Chondrocyte (in vitro differentiated cells): ENCODE measurements at regions not wholly inside any gene's neighbourhood (a gene's known extent, or its start where the extent isn't known, plus 50 kb on each side); places are given as distances from the start of the nearest gene placed in this dataset.
A peak's percentile ranks its signal among the peaks of the same experiment; 100 is the strongest.

Experiments used
- DNase-seq: peaks from one replicate; pipeline ENCODE4 v3.0.0; 2021; ENCODE audit warnings: mixed read lengths, low spot score
- H3K27ac Mint-ChIP-seq: one replicate; pipeline ENCODE4 v1.8.0; 2021; ENCODE audit warnings: mild to moderate bottlenecking, moderate library complexity, mixed read lengths; ENCODE audit not compliant: unreplicated experiment
- H3K27me3 Mint-ChIP-seq: 2 replicates; pipeline ENCODE4 v1.8.0; 2021; ENCODE audit warnings: low read depth, mixed read lengths
- H3K36me3 Mint-ChIP-seq: 2 replicates; pipeline ENCODE4 v1.8.0; 2021; ENCODE audit warnings: low read depth, mixed read lengths
- H3K4me1 Mint-ChIP-seq: 2 replicates; pipeline ENCODE4 v1.8.0; 2021; ENCODE audit warnings: low read depth, mild to moderate bottlenecking, mixed read lengths
- H3K4me3 Mint-ChIP-seq: one replicate; pipeline ENCODE4 v1.8.0; 2021; ENCODE audit warnings: mild to moderate bottlenecking, moderate library complexity, mixed read lengths; ENCODE audit not compliant: unreplicated experiment
- H3K9me3 Mint-ChIP-seq: 2 replicates; pipeline ENCODE4 v1.8.0; 2021; ENCODE audit warnings: low read depth, mixed read lengths
- TF ChIP-seq, protein P1 (sequence below): fragments of 200-600 bp; sonication (generic); IDR thresholded peaks from 2 replicates; pipeline ENCODE4 v1.5.0; 2021; ENCODE audit warnings: antibody characterized with exemption, mild to moderate bottlenecking, moderate library complexity

DNA sequence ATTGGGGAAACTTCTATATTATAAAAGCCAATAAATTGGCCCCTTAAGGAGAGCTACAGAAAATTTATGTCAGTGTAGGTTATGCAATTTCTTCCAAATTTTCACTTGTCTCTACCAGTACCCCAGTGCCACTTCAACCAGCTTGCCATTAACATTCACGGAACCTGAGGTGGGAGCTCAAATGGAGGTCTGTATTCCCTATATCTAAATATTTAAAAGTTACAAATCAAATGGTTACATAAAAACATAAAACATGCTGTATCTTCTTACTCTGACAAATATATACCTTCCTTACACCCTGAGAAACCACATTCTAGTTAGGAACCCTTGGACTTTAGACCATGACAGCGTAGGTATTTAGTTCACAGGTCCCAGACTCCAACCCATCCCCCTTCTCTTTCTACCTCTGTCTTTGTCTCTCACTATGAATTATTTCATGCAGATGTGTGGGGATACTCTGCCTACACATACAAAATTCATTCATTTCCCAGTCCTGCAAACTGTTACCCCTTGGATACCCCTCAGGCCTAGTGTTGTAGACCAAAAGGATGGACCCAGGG, 127.8 kb upstream of the PMFBP1 start:
- Mint-ChIP-seq H3K9me3 (peaks cover 2% of the 10 kb centered on the region), H3K36me3 (peaks cover 1% of the 10 kb centered on the region), H3K27ac (peak overlapping the region; percentile 49), H3K4me3 (no peak overlapping the region), H3K27me3 (no peaks in the 10 kb centered on the region), H3K4me1 (peaks cover 8% of the 10 kb centered on the region)
- TF ChIP-seq, protein P1, sequence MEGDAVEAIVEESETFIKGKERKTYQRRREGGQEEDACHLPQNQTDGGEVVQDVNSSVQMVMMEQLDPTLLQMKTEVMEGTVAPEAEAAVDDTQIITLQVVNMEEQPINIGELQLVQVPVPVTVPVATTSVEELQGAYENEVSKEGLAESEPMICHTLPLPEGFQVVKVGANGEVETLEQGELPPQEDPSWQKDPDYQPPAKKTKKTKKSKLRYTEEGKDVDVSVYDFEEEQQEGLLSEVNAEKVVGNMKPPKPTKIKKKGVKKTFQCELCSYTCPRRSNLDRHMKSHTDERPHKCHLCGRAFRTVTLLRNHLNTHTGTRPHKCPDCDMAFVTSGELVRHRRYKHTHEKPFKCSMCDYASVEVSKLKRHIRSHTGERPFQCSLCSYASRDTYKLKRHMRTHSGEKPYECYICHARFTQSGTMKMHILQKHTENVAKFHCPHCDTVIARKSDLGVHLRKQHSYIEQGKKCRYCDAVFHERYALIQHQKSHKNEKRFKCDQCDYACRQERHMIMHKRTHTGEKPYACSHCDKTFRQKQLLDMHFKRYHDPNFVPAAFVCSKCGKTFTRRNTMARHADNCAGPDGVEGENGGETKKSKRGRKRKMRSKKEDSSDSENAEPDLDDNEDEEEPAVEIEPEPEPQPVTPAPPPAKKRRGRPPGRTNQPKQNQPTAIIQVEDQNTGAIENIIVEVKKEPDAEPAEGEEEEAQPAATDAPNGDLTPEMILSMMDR: no peak
- DNase-seq: no peak

DNA sequence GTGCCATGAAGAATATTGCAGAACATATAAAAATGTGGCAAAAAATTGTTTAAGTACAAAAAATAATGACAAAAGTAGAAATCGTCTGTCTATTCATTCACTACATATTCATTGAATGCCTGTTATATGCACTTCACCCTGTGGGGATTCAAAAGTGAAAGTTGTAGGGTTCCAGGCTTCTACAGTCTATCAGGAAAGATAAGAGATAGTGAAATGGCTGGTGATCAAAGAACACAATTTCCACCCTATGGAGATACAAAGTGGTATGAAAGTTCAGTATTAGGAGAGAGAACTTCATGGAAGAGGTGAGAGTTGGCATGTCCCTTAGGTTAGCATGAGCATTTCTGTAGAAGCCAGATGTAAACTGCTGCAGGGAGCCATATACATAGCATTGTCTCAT, 127.0 kb upstream of the PMFBP1 start:
- H3K36me3 Mint-ChIP-seq: peaks cover 1% of the 10 kb centered on the region
- DNase-seq: no peak
- no peak overlapping the region for H3K4me3 Mint-ChIP-seq
- no peaks in the 10 kb centered on the region for H3K9me3 Mint-ChIP-seq
- peaks cover 8% of the 10 kb centered on the region for H3K4me1 Mint-ChIP-seq
- no peaks in the 10 kb centered on the region for H3K27me3 Mint-ChIP-seq
- TF ChIP-seq, protein P1: no peak
- no peak overlapping the region for H3K27ac Mint-ChIP-seq

GRCh38 chr16:72295914-72296313, 124.0 kb upstream of the PMFBP1 start:
- TF ChIP-seq, protein P1: no peak
- H3K4me3 Mint-ChIP-seq: no peak overlapping the region

GRCh38 chr16:72291531-72291981, 119.6 kb upstream of the PMFBP1 start:
- Mint-ChIP-seq H3K4me3 (peak overlapping the region; percentile 20), H3K27ac (peak overlapping the region; percentile 95), H3K9me3 (no peaks in the 10 kb centered on the region), H3K36me3 (peaks cover 5% of the 10 kb centered on the region), H3K27me3 (no peaks in the 10 kb centered on the region), H3K4me1 (peaks cover 49% of the 10 kb centered on the region)
- DNase-seq: no peak
- TF ChIP-seq, protein P1: no peak

More at GRCh38 chr16:72295914-72296313, 124.0 kb upstream of the PMFBP1 start:
- H3K9me3 Mint-ChIP-seq: no peaks in the 10 kb centered on the region
- no peak for DNase-seq
- peaks cover 1% of the 10 kb centered on the region for H3K36me3 Mint-ChIP-seq
- H3K27ac Mint-ChIP-seq: no peak overlapping the region
- H3K27me3 Mint-ChIP-seq: no peaks in the 10 kb centered on the region
- H3K4me1 Mint-ChIP-seq: peaks cover 28% of the 10 kb centered on the region

DNA sequence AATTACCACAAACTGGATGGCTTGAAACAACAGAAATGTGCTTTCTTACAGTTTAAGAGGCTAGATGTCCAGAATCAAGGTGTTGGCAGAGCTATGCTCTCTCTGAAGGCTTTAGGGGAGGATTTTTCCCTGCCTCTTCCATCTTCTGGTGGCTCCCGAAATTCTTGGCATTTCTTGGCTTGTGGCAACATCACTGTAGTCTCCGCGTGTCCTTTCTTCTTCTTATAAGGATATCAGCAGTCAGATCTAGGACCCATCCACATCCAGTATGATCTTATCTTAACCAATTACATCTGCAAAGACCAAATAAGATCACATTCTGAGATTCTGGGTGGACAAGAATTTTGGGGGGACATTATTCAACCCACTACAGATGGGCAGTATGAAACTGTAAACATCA, 119.2 kb upstream of the PMFBP1 start:
- Mint-ChIP-seq H3K27ac (peak overlapping the region; percentile 95), H3K9me3 (no peaks in the 10 kb centered on the region), H3K27me3 (no peaks in the 10 kb centered on the region), H3K36me3 (peaks cover 5% of the 10 kb centered on the region), H3K4me3 (peak overlapping the region; percentile 20), H3K4me1 (peaks cover 49% of the 10 kb centered on the region)
- DNase-seq: no peak
- TF ChIP-seq, protein P1: no peak
